ENCODE measurements at regions not wholly inside any gene's neighbourhood (a gene's known extent, or its start where the extent isn't known, plus 50 kb on each side); places are given as distances from the start of the nearest gene placed in this dataset.
"Not testable (repeated sequence)": the region's sequence is repeated elsewhere in the genome, so short reads cannot be mapped to it uniquely, and the experiment has no call there.

DNA sequence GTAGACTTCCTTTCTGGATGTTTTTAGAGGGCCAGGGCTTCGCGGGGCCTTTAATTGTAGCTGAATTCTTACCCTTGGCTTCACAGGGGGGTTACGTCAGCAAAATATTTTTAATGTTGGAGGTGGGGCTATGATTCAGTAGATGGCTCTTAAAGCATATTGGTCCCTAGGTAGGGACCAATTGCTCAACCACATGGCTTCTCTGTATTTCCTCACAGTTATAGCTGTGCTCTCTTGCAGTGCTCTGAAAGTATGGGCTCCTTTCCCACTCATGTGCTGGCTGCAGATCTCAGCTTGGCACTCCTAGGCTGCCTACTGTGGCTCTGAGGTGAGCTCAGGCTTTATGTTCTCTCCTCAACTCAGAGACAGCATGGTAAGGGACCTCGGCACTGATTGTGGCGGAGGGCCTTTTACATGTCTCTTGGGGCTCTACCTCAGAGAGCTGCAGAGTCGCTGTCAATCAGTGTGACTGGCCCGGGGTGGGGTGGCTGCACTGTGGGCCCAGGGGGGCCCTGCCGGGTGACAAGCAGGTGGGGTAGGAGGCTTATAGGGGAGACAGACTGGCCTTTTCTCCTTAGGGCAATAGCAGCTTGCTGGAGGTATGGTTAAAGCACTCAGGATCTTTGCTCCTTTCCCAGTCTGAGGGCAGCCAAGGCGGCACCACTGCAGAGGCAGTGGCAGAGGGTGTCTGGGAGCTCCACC is 318.0 kb downstream of the DOK5 start:
- DNase-seq, result no peak

DNA sequence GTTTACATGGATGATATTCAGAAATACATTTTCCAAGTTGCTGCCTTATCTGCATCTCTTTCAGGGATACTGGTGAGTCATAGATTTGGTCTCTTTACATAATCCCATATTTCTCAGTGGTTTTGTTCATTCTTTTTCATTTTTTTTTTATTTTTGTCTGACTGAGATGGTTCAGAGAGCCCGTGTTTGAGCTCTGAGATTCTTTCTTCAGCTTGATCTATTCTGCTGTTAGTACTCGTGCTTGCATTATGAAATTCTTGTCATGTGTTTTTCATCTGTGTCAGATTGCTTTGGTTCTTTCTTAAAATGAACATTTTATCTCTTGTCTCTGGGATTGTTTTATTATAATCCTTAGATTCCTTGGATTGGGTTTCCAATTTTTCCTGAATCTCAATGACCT is 317.3 kb downstream of the DOK5 start:
- DNase-seq, result no peak

DNA sequence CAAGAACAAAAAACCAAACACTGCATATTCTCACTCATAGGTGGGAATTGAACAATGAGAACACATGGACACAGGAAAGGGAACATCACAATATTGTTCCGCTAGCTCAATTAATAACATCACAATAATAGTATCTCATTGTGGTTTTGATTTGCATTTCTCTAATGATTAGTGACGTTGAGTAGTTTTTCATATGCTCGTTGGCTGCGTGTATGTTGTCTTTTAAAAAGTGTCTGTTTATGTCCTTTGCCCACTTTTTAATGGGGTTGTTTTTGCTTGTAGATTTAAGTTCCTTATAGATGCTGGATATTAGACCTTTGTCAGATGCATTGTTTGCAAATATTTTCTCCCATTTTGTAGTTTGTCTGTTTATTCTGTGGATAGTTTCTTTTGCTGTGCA is 312.9 kb downstream of the DOK5 start:
- not testable (repeated sequence) for DNase-seq

DNA sequence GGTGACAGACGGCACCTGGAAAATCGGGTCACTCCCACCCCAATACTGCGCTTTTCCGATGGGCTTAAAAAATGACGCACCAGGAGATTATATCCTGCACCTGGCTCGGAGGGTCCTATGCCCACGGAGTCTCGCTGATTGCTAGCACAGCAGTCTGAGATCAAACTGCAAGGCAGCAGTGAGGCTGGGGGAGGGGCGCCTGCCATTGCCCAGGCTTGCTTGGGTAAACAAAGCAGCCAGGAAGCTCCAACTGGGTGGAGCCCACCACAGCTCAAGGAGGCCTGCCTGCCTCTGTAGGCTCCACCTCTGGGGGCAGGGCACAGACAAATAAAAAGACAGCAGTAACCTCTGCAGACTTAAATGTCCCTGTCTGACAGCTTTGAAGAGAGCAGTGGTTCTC is 307.4 kb downstream of the DOK5 start:
- DNase-seq, result not testable (repeated sequence)

DNA sequence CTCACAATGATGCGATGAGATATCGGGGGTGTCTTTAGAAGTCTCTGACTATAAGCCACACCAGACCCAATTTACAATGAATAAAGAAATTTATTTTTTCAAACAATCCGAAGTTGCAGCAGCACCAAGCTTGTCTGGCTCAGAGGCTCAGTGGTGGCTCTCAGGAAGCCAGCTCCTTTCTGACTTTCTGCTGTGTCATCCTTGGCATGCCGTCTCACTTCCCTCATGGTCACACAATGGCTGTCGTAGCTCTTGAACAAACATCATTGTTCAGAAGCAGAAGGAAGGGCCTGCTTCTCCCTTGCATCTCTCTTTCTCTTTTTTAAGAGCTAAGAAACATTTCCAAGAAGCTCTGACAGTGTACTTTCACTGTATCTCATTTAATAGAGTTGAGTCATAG is 299.0 kb downstream of the DOK5 start:
- no peak for DNase-seq

DNA sequence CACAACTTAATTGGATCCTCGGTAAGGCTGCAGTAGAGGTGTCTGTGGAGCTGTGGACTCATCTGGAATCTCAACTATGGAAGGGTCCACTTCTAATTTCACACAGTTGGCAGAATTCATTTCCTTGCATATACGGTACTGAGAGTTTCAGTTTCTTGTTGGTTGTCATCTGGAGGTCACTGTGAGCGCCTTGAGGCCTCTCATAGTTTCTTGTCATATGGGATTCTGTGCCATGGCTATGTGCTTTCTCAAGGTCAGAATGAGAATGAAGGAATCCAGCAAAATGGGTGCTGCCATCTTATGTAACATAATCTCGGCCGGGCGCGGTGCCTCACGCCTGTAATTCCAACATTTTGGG is 298.2 kb downstream of the DOK5 start:
- no peak for DNase-seq

DNA sequence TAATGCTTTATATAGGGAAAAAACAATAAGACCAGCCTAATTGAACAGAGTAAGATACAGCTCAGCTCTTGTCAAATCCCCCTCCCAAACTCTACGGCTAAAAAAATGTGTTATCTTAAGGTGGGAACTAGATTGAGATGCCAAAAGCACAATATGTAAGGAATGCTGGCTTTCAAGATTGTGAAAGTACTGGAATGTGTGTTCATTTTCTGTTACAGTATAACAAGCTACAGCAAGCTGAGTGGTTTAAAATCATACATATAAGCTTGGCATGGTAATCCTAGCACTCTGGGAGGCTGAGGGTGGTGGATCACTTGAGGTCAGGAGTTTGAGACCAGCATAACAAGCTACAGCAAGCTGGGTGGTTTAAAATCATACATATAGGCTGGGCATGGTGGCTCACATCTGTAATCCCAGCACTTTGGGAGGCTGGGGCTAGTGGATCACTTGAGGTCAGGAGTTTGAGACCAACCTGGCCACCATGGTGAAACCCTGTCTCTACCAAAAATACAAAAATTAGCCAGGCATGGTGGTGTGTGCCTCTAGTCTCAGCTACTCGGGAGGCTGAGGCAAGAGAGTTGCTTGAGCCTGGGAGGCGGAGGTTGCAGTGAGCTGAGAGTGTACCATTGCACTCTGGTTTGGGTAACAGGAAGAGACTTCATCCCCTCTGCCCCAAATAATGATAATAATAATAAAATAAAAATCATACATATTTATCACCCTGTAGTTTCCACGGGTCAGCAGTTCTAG is 297.7 kb downstream of the DOK5 start:
- no peak for DNase-seq

DNA sequence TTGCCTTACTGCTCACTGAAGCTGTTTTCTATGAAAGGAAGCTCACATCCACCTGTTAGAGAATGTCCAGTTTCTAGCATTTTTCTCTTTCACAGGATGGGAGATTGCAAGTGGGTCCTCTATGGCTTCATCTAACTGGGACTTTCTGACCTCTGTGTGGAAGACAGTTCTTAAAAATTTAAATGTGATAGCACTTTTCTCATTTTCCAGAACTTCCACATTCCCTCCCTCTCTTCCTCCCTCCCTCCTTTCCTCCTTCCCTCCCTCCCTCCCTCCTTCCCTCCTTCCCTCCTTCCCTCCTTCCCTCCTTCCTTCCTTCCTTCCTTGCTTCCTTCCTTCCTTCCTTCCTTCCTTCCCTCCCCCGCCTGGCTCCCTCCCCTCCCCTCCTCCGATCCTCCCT is 291.1 kb downstream of the DOK5 start:
- no peak for DNase-seq

DNA sequence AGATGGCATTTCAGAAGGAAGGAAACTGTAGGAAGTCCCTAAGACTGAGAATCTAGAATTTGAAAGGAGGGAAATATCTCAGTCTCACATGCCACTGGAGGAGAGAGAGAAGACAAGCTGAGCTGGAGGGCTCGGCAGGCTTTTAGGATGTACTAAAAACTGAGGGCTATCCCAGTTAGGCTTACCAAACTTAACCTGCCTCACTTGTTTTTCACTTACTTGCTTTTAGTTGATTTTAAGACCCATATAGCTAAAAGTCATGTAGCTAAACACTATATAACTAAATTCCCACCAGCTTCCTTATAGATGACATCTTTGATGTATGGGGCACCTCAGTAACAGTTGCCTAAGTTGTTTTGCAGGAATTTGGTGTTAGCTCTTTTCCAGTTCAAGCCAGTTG is 288.0 kb downstream of the DOK5 start:
- DNase-seq, result no peak

DNA sequence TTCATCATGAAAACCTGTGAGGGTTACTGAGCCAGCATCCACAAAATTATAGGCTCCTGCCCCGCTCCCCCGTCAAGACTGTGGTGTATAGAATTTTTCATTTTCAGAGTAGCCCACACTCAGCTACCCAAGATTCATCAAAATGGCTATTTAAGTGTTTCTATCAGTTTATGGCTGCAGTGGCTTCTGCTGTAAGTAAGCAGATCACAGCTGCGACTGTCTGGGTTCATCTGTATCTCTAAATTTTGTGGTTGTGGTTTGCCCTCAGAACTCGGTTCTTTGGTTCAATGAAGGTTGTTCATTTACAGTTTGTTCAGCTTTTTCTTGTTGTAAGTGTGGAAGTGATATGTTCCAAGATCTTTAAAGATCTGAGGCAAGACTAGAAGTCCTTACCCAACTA is 284.2 kb downstream of the DOK5 start:
- no peak for DNase-seq

DNA sequence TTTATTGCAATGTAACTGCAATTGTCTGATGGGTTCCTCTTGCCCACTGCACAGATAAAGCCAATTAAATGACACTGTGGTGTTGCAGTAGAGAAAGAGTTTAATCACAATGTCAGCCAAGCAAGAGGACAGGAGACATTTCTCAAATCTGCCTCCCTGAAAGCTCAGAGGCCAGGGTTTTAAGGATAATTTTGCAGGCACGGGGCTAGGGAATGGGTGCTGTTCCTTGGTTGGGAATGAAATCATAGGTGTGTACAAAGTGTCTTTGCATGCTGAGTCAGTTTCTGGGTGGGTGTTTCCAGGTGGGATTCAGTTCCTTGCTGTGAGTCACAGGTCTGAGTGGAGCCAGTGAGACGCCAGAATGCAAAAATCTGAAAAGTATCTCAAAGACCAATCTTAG is 271.4 kb downstream of the DOK5 start:
- no peak for DNase-seq

DNA sequence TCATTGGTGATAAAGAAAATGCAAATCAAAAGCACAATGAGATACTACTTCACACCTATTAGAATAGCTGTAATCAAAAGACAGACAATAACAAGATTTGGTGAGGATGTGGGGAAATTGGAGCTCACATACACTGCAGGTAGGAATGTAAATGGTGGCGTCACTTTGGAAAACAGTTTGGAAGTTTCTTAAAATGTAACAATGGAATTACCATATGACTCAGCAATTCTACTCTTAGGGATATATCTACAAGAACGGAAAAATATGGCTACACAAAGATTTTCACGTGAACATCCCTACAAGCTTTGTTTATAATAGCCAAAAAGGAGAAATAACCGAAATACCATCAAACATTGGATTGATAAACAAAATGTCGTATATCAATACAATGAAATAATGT is 270.4 kb downstream of the DOK5 start:
- no peak for DNase-seq

DNA sequence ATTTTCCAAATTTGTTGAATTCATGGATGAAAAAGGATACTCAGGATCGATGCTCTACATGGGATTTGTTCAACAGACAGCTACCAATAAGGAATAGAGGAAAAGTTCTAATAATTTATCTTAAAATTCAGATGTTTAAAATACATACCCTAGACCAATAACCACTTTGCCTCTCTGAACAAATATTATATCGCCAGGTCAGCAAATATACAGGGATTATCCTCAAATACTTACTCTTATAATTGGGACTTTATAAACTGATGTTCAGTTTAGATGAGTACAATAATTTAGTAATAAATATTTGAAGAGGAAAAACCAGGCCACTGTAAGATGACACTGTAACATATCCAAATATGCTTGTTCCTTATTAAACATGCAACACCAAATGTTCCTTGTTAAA is 268.7 kb downstream of the DOK5 start:
- no peak for DNase-seq

DNA sequence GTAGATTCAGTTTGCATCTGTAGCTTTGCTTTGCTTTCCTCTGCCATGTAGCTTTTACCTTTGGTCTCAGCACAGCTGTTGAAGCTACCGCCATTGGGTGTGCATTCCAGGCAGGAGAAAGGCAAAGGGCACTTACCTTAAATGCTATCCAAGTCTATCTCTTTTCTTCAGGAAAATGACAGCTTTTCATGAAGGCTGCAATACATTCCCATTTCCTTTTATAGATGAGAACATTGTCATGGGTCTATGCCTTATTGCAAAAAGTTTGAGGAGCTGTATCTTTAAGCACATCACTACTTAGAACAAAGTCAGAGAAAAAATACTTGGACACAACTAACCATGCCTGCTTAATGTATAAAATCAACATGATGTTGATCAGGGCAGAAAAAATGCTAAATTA is 266.8 kb downstream of the DOK5 start:
- no peak for DNase-seq

DNA sequence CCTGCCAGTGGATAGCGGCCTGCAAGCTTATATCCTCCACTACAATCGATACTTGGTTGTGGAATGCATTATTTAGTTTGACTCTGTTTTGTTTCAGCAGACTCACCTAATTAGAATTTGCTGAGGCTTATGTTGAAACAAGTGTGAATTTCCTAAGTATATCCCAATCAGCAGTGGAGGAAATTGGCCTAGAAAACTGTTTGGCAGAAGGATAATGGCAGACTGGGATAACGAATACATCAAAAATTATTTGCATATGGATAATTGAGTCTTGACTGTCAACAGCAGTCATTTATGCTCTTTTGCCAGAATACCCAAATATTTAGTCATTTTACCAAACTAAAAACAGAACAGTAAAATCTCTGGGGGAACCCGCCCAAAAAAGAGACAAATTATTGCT is 261.0 kb downstream of the DOK5 start:
- no peak for DNase-seq

DNA sequence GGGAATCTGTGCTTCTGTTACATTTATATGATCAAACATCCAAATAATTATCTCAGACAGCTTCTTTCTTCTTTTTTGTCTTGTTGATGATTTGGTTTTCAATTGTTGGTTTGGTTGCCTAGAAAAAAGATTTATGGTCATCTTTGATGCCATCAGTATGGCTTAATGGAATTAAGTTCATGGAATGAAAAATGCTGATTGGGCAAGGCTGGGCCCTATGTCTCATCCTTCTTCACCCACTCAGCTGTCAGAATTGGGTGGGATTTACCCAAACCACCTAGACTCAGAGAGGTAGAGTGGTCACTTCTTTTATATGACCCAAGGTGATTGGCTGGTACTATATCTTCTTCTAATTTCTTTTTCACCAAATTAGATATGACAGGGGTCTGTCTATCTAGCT is 258.3 kb downstream of the DOK5 start:
- DNase-seq, result no peak

DNA sequence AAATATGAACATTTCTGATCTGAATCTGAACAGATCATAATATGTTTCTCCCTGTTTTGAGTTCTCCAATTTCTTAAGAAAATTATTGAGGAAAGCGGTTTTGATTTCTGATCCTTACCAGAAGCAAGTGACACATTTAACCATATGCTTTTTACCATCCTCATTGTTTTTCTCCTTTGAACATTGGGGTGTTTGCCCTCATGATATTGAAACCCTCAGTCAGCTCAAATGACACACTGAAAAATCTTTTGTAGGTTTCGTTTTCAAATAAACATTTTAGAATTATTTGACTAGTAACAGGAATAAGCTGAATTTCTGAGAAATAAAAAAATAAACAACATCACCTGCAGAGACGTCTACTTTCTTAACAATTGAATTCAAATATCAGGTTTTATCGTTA is 252.1 kb downstream of the DOK5 start:
- no peak for DNase-seq

DNA sequence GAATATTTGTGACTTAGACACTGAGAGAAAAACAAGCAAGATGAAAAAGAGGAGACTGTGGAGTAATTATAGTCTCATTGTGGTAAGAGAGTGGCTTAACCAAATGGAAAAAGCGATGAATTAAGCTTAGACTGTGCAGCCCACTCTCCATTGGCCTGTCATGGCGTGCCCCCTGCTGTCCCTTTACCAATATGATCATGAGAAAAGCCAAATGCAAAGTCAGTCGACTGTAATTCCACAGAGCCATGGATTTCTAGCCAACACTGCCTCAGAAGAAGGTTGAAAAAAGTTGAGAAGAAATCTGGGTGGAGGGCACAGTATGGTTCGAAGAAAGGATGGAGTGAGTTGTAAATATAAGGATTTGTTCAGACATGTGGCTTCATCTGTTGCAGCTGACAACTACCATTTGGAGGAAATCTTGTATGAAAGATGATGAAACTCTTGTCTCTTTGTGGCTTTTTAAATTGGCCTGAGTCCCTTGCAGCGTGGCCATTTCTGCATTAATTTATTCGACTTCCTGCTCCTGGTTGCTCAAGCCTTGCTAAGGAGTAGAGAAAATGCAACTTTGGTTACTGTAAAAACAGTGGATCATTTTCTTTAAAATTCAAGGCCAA is 251.4 kb downstream of the DOK5 start:
- DNase-seq, result no peak

DNA sequence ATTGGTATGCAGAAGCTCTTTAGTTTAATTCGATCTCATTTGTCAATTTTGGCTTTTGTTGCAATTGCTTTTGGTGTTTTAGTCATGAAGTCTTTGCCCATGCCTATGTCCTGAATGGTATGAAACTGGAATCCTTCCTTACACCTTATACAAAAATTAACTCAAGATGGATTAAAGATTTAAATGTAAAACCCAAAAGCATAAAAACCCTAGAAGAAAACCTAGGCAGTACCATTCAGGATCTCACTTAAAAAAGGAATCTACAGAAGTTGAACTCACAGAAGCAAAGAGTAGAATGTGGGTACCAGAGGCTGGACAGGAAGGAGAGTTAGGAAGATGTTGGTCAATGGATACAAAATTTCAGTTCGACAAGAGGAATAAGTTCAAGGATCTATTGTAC is 249.9 kb downstream of the DOK5 start:
- DNase-seq, result not testable (repeated sequence)

DNA sequence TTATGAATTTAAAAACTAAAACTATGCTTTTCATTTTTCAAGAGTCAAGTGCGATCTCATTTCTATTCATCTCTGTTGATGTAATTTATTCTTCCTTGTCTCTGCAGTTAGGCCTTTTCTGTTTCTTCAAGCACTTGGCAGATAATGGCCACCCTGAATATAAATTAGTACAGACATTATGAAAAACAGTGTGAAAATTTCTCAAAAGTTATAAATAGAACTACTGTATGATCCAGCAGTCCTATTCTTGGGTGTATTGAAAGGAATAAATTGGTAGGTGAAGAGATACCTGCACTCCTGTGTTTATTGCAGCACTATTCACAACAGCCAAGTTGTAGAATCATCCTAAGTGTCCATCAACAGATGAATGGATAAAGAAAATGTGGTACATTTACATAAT is 248.3 kb downstream of the DOK5 start:
- no peak for DNase-seq

DNA sequence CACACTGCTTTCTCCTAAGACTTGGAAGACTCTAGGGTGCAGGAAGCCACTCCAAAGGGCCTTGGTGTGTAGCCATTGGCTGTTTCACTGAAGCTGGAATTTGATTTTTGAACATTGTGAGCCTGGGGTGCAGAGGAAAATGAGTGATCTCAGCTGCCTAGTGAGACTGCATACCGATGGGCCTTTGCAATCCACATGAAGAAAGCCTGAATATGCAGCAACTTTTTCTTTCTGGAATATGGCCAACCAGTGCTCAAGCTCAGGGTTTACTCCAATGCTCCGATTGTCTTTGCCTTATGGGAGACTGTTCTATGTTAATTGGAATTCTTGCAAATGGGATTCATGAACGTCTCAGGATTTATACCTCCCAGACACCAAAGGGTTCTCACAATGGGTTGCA is 242.6 kb downstream of the DOK5 start:
- DNase-seq, result no peak

DNA sequence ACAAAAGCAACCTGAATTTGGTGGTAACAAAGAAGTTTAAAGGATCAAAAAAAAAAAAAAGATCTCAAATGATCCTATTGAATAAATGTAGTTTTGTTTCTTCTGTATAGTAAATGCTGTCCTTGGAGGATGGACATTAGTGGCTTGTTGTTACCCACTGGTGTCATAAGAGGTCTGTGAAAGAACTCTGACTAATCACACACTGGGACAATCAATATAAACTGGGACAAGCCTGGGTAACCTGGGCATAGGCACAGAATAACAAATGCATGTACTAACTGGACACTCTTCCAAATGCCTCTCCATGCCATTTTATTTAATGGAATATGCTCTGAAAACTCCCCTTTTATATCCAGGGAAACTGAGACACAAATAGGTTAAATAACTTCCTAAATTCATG is 241.4 kb downstream of the DOK5 start:
- no peak for DNase-seq

DNA sequence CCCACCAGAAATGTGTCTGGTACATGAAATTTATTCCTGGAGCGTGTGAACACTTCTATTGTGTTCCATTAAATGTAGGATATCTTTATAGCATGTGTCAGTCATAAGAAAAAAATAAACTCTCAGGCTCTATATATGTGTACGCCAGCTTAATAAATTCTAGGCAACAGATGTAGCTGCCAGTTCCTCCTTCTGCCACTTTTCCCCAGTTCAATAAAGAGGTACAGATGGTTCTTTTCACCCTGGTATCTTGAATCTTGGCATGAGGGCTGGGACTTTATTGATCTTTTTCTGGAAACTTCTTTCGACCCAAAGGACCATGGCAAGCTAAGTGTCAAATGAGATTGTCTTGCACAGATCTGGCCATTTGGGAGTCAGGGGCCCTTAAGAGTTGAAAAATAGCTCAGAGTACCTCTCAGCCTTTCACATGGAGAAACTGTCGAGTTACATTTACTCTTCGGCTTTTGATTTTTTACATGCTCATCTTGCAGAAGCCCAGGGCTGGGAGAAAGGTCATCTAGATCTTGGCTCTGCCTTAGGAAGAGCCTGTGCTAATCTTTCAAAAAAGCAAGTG is 240.9 kb downstream of the DOK5 start:
- no peak for DNase-seq

DNA sequence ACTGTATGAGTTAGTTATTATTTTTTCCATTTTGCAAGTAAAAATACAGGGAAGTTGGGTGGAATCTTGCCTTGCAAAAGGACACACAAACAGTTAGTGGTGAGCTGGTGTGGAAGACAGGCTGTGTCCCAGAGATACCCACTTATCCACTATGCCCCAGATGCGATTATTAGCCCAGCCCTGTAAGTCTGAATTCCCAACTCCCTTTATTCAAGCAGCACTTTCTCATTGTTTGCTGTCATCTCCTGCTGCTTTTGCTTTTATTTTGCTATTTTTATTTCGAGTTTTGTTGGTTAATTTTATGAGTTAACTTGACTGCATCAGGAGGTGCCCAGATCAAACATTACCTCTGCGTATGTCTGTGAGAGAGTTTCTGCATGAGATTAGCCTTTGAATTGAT is 239.4 kb downstream of the DOK5 start:
- DNase-seq, result no peak

All from NCI-H1105 (cell line).